ENCODE measurements at regions not wholly inside any gene's neighbourhood (a gene's known extent, or its start where the extent isn't known, plus 50 kb on each side); places are given as distances from the start of the nearest gene placed in this dataset.

- 94% methylated on average over 9 of the region's 9 CpGs for WGBS
- H3K9me3 ChIP-seq (ENCODE audit: control insufficient read depth in 4 of 4, low read length in 3 of 4), result no peaks in the 10 kb centered on the region
- H3K27ac ChIP-seq (ENCODE audit: low read depth in 1 of 2, low read length in 2 of 2), result no peak overlapping the region
- no peaks in the 10 kb centered on the region for H3K36me3 ChIP-seq (ENCODE audit: control insufficient read depth in 4 of 4, insufficient read depth in 3 of 4, low read depth in 1 of 4, low read length in 3 of 4)
- no peak overlapping the region for H3K9ac ChIP-seq (ENCODE audit: low read depth in 1 of 2, low read length in 2 of 2)
- H3K4me3 ChIP-seq (ENCODE audit: low read depth in 1 of 3, low read length in 3 of 3), result no peak overlapping the region
- H3K4me1 ChIP-seq (ENCODE audit: control insufficient read depth in 4 of 4, insufficient read depth in 4 of 4, low read length in 3 of 4), result no peaks in the 10 kb centered on the region
- TF ChIP-seq FOXA2 (IDR thresholded peaks at IDR 0.05), result no peak
- no peak for TF ChIP-seq SP1 (IDR thresholded peaks at IDR 0.05)
- TF ChIP-seq YY1 (IDR thresholded peaks at IDR 0.05), result no peak
- TF ChIP-seq EGR1 (IDR thresholded peaks at IDR 0.05; ENCODE audit: low read depth in 2 of 2), result no peak
- TF ChIP-seq REST (IDR thresholded peaks at IDR 0.05), result no peak
- no peak for TF ChIP-seq NR2F2 (IDR thresholded peaks at IDR 0.05)
- TF ChIP-seq JUND (IDR thresholded peaks at IDR 0.05), result no peak
- no peak for TF ChIP-seq HNF4G (IDR thresholded peaks at IDR 0.05)
- no peak for TF ChIP-seq TAF1 (conservative IDR thresholded peaks at IDR 0.05)
- no peak for TF ChIP-seq GABPA (IDR thresholded peaks at IDR 0.05 in 1 of 2, conservative IDR thresholded peaks at IDR 0.05 in 1 of 2)
- TF ChIP-seq HNF4A (conservative IDR thresholded peaks at IDR 0.05), result no peak
- TF ChIP-seq FOXA1 (IDR thresholded peaks at IDR 0.05), result no peak
- TF ChIP-seq, protein P1, sequence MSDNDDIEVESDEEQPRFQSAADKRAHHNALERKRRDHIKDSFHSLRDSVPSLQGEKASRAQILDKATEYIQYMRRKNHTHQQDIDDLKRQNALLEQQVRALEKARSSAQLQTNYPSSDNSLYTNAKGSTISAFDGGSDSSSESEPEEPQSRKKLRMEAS (IDR thresholded peaks at IDR 0.05), result no peak
- no peak for TF ChIP-seq ZBTB33 (IDR thresholded peaks at IDR 0.05)
- no peak for DNase-seq (ENCODE audit: low spot score)
- no peaks in the 10 kb centered on the region for H3K27me3 ChIP-seq (ENCODE audit: control insufficient read depth in 4 of 4, insufficient read depth in 4 of 4, low read length in 3 of 4)
Measured at GRCh38 chrX:23540532-23540931, 126.8 kb upstream of the PRDX4 start.

GRCh38 chrX:23548164-23548563 lies 119.1 kb upstream of the PRDX4 start:
- H3K36me3 ChIP-seq (ENCODE audit: control insufficient read depth in 4 of 4, insufficient read depth in 3 of 4, low read depth in 1 of 4, low read length in 3 of 4), result no peaks in the 10 kb centered on the region
- no peak overlapping the region for H3K9ac ChIP-seq (ENCODE audit: low read depth in 1 of 2, low read length in 2 of 2)
- H3K27me3 ChIP-seq (ENCODE audit: control insufficient read depth in 4 of 4, insufficient read depth in 4 of 4, low read length in 3 of 4), result no peaks in the 10 kb centered on the region
- no peaks in the 10 kb centered on the region for H3K9me3 ChIP-seq (ENCODE audit: control insufficient read depth in 4 of 4, low read length in 3 of 4)
- H3K4me1 ChIP-seq (ENCODE audit: control insufficient read depth in 4 of 4, insufficient read depth in 4 of 4, low read length in 3 of 4), result no peaks in the 10 kb centered on the region
- DNase-seq (ENCODE audit: low spot score), result no peak
- H3K4me3 ChIP-seq (ENCODE audit: low read depth in 1 of 3, low read length in 3 of 3), result no peak overlapping the region
- TF ChIP-seq EGR1 (IDR thresholded peaks at IDR 0.05; ENCODE audit: low read depth in 2 of 2) (no peak), REST (IDR thresholded peaks at IDR 0.05) (no peak), ATF3 (IDR thresholded peaks at IDR 0.05) (no peak), GABPA (IDR thresholded peaks at IDR 0.05 in 1 of 2, conservative IDR thresholded peaks at IDR 0.05 in 1 of 2) (no peak), NR2F2 (IDR thresholded peaks at IDR 0.05) (no peak), HNF4A (conservative IDR thresholded peaks at IDR 0.05) (no peak), FOXA2 (IDR thresholded peaks at IDR 0.05) (no peak), JUND (IDR thresholded peaks at IDR 0.05) (no peak), YY1 (IDR thresholded peaks at IDR 0.05) (no peak), ZBTB33 (IDR thresholded peaks at IDR 0.05) (no peak), FOXA1 (IDR thresholded peaks at IDR 0.05) (no peak), HNF4G (IDR thresholded peaks at IDR 0.05) (no peak), TAF1 (conservative IDR thresholded peaks at IDR 0.05) (no peak), RAD21 (IDR thresholded peaks at IDR 0.05) (no peak)
- TF ChIP-seq, protein P2, sequence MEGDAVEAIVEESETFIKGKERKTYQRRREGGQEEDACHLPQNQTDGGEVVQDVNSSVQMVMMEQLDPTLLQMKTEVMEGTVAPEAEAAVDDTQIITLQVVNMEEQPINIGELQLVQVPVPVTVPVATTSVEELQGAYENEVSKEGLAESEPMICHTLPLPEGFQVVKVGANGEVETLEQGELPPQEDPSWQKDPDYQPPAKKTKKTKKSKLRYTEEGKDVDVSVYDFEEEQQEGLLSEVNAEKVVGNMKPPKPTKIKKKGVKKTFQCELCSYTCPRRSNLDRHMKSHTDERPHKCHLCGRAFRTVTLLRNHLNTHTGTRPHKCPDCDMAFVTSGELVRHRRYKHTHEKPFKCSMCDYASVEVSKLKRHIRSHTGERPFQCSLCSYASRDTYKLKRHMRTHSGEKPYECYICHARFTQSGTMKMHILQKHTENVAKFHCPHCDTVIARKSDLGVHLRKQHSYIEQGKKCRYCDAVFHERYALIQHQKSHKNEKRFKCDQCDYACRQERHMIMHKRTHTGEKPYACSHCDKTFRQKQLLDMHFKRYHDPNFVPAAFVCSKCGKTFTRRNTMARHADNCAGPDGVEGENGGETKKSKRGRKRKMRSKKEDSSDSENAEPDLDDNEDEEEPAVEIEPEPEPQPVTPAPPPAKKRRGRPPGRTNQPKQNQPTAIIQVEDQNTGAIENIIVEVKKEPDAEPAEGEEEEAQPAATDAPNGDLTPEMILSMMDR (IDR thresholded peaks at IDR 0.05; ENCODE audit: low read depth, low read length, missing input control), result no peak
- TF ChIP-seq, protein P1 (IDR thresholded peaks at IDR 0.05), result no peak
- 78% methylated on average over 5 of the region's 5 CpGs for WGBS
- no peak overlapping the region for H3K27ac ChIP-seq (ENCODE audit: low read depth in 1 of 2, low read length in 2 of 2)

Data from liver (tissue), 8 donors.